SK-N-SH treated with all-trans-retinoic acid at 6 μM for 48 hours (cell line): ENCODE measurements at regions not wholly inside any gene's neighbourhood (a gene's known extent, or its start where the extent isn't known, plus 50 kb on each side); places are given as distances from the start of the nearest gene placed in this dataset.

Source experiments
- ATAC-seq: fragments of 200-7000 bp; cut with Tn5 transposase; 3 replicates; pipeline ENCODE4 v1.9.1; 2020; ENCODE audit warnings: mild to moderate bottlenecking, moderate library complexity
- ARNTL ChIP-seq: fragments of 450-650 bp; formaldehyde crosslinking; IDR thresholded peaks from 2 replicates; pipeline ENCODE4 v1.5.0; 2020; ENCODE audit warnings: low read depth, mild to moderate bottlenecking, moderate library complexity, borderline replicate concordance
- BACH2 ChIP-seq: fragments of 250-450 bp; sonication (Bioruptor Pico); IDR thresholded peaks from 2 replicates; pipeline ENCODE4 v1.9.0; 2021; ENCODE audit warnings: mild to moderate bottlenecking, borderline replicate concordance
- CSDC2 ChIP-seq: fragments of 250-450 bp; sonication (Bioruptor Pico); IDR thresholded peaks from 2 replicates; pipeline ENCODE4 v1.5.0; 2020; ENCODE audit warnings: mild to moderate bottlenecking, moderate library complexity
- CSRNP3 ChIP-seq: fragments of 250-450 bp; sonication (Bioruptor Pico); IDR thresholded peaks from 2 replicates; pipeline ENCODE4 v1.5.1; 2021; ENCODE audit warnings: mild to moderate bottlenecking, moderate library complexity
- ESRRG ChIP-seq: fragments of 250-450 bp; sonication (Bioruptor Pico); IDR thresholded peaks from 2 replicates; pipeline ENCODE4 v1.6.1; 2021; ENCODE audit warnings: mild to moderate bottlenecking
- ISL1 ChIP-seq: fragments of 250-450 bp; sonication (Bioruptor Pico); IDR thresholded peaks from 2 replicates; pipeline ENCODE4 v2.1.2; 2022; ENCODE audit warnings: mild to moderate bottlenecking, moderate library complexity
- POU6F1 ChIP-seq: fragments of 250-450 bp; sonication (Bioruptor Pico); IDR thresholded peaks from 2 replicates; pipeline ENCODE4 v1.8.0; 2021; ENCODE audit warnings: low read depth, mild to moderate bottlenecking, moderate library complexity, borderline replicate concordance
- PPARA ChIP-seq: fragments of 250-450 bp; sonication (Bioruptor Pico); IDR thresholded peaks from 2 replicates; pipeline ENCODE4 v1.5.0; 2020; ENCODE audit warnings: mild to moderate bottlenecking, borderline replicate concordance
- RARB ChIP-seq: fragments of 250-450 bp; sonication (Bioruptor Pico); IDR thresholded peaks from 2 replicates; pipeline ENCODE4 v1.8.0; 2021; ENCODE audit warnings: mild to moderate bottlenecking, moderate library complexity
- TCF4 ChIP-seq: fragments of 250-450 bp; sonication (Bioruptor Pico); IDR thresholded peaks from 2 replicates; pipeline ENCODE4 v1.8.0; 2021; ENCODE audit warnings: mild to moderate bottlenecking, moderate library complexity, borderline replicate concordance
- ZC3H10 ChIP-seq: fragments of 250-450 bp; sonication (Bioruptor Pico); IDR thresholded peaks from 2 replicates; pipeline ENCODE4 v1.5.1; 2021; ENCODE audit warnings: mild to moderate bottlenecking, moderate library complexity
- ZNF70 ChIP-seq: fragments of 450-650 bp; formaldehyde crosslinking; IDR thresholded peaks from 2 replicates; pipeline ENCODE4 v1.5.0; 2020; ENCODE audit warnings: mild to moderate bottlenecking, moderate library complexity
- TF ChIP-seq, protein P1 (sequence below): fragments of 250-450 bp; sonication (Bioruptor Pico); IDR thresholded peaks from 2 replicates; pipeline ENCODE4 v1.5.0; 2020; ENCODE audit warnings: mild to moderate bottlenecking, moderate library complexity
- TF ChIP-seq, protein P2 (sequence below): fragments of 250-450 bp; sonication (Bioruptor Pico); IDR thresholded peaks from 2 replicates; pipeline ENCODE4 v1.5.1; 2020; ENCODE audit warnings: low read depth, mild to moderate bottlenecking, moderate library complexity

- ATAC-seq: no peak
- no peak for TF ChIP-seq CSRNP3 (CRISPR knock-in tag)
- no peak for TF ChIP-seq BACH2 (CRISPR knock-in tag)
- TF ChIP-seq, protein P1, sequence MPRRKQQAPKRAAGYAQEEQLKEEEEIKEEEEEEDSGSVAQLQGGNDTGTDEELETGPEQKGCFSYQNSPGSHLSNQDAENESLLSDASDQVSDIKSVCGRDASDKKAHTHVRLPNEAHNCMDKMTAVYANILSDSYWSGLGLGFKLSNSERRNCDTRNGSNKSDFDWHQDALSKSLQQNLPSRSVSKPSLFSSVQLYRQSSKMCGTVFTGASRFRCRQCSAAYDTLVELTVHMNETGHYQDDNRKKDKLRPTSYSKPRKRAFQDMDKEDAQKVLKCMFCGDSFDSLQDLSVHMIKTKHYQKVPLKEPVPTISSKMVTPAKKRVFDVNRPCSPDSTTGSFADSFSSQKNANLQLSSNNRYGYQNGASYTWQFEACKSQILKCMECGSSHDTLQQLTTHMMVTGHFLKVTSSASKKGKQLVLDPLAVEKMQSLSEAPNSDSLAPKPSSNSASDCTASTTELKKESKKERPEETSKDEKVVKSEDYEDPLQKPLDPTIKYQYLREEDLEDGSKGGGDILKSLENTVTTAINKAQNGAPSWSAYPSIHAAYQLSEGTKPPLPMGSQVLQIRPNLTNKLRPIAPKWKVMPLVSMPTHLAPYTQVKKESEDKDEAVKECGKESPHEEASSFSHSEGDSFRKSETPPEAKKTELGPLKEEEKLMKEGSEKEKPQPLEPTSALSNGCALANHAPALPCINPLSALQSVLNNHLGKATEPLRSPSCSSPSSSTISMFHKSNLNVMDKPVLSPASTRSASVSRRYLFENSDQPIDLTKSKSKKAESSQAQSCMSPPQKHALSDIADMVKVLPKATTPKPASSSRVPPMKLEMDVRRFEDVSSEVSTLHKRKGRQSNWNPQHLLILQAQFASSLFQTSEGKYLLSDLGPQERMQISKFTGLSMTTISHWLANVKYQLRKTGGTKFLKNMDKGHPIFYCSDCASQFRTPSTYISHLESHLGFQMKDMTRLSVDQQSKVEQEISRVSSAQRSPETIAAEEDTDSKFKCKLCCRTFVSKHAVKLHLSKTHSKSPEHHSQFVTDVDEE (CRISPR knock-in tag): no peak
- TF ChIP-seq POU6F1 (CRISPR knock-in tag): no peak
- TF ChIP-seq, protein P2, sequence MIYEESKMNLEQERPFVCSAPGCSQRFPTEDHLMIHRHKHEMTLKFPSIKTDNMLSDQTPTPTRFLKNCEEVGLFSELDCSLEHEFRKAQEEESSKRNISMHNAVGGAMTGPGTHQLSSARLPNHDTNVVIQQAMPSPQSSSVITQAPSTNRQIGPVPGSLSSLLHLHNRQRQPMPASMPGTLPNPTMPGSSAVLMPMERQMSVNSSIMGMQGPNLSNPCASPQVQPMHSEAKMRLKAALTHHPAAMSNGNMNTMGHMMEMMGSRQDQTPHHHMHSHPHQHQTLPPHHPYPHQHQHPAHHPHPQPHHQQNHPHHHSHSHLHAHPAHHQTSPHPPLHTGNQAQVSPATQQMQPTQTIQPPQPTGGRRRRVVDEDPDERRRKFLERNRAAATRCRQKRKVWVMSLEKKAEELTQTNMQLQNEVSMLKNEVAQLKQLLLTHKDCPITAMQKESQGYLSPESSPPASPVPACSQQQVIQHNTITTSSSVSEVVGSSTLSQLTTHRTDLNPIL: no peak
- no peak for TF ChIP-seq ARNTL
- no peak for TF ChIP-seq PPARA (CRISPR knock-in tag)
- TF ChIP-seq RARB (CRISPR knock-in tag): no peak
- no peak for TF ChIP-seq ISL1
- no peak for TF ChIP-seq CSDC2
- no peak for TF ChIP-seq ESRRG
- TF ChIP-seq ZC3H10 (CRISPR knock-in tag): no peak
- no peak for TF ChIP-seq ZNF70 (CRISPR knock-in tag)
- no peak for TF ChIP-seq TCF4 (CRISPR knock-in tag)
Observed at GRCh38 chr3:31077826-31078225, 183.4 kb upstream of the GADL1 start.

GRCh38 chr3:31079689-31080088, 185.2 kb upstream of the GADL1 start:
- ATAC-seq: no peak
- TF ChIP-seq PPARA (CRISPR knock-in tag): no peak
- TF ChIP-seq, protein P1 (CRISPR knock-in tag): no peak
- TF ChIP-seq CSDC2: no peak
- no peak for TF ChIP-seq ZNF70 (CRISPR knock-in tag)
- TF ChIP-seq TCF4 (CRISPR knock-in tag): no peak
- TF ChIP-seq, protein P2: no peak
- TF ChIP-seq CSRNP3 (CRISPR knock-in tag): no peak
- TF ChIP-seq POU6F1 (CRISPR knock-in tag): no peak
- no peak for TF ChIP-seq RARB (CRISPR knock-in tag)
- TF ChIP-seq, all 23 proteins: peak for 0
